OCI-LY3 (cell line): ENCODE measurements at regions not wholly inside any gene's neighbourhood (a gene's known extent, or its start where the extent isn't known, plus 50 kb on each side); places are given as distances from the start of the nearest gene placed in this dataset.

ENCODE experiments used
- H2AFZ ChIP-seq: fragments of 200-600, 300-600 bp; shearing (Covaris generic); 2 replicates; pipeline ENCODE4 v1.6.0; 2014; ENCODE audit warnings: antibody characterized with exemption, low read depth, low read length
- H3K27ac ChIP-seq: fragments of 200-600, 300-600 bp; sonication (generic); 2 replicates; pipeline ENCODE4 v1.5.1; 2014; ENCODE audit warnings: mild to moderate bottlenecking, low read length, moderate library complexity, mixed read lengths
- H3K27me3 ChIP-seq: fragments of 200-600, 300-600 bp; sonication (generic); 2 replicates; pipeline ENCODE4 v1.6.1; 2014; ENCODE audit warnings: low read depth, low read length, mixed read lengths
- H3K36me3 ChIP-seq: fragments of 200-600, 300-600 bp; sonication (generic); replicated peaks from 2 replicates; pipeline ENCODE3; 2014; ENCODE audit warnings: low read depth, low read length, mixed read lengths
- H3K4me1 ChIP-seq: fragments of 300-600, 200-600 bp; sonication (generic); 2 replicates; pipeline ENCODE4 v1.6.1; 2014; ENCODE audit warnings: low read length, mixed read lengths
- H3K4me2 ChIP-seq: fragments of 200-600, 300-600 bp; sonication (generic); 2 replicates; pipeline ENCODE4 v1.6.1; 2014; ENCODE audit warnings: low read length, mixed read lengths
- H3K4me3 ChIP-seq: fragments of 300-600, 200-600 bp; sonication (generic); 2 replicates; pipeline ENCODE4 v1.5.1; 2014; ENCODE audit warnings: antibody characterized with exemption, mild to moderate bottlenecking, low read length, moderate library complexity
- H3K79me2 ChIP-seq: fragments of 300-600, 200-600 bp; shearing (Covaris generic); 2 replicates; pipeline ENCODE4 v1.6.1; 2014; ENCODE audit warnings: mild to moderate bottlenecking, low read length, mixed read lengths
- H3K9ac ChIP-seq: fragments of 300-600, 200-600 bp; shearing (Covaris generic); 2 replicates; pipeline ENCODE4 v1.6.0; 2014; ENCODE audit warnings: mild to moderate bottlenecking, low read length, moderate library complexity
- H3K9me3 ChIP-seq: fragments of 200-600, 300-600 bp; shearing (Covaris generic); 2 replicates; pipeline ENCODE4 v1.6.1; 2014; ENCODE audit warnings: low read length, mixed read lengths; ENCODE audit not compliant: insufficient read depth
- H4K20me1 ChIP-seq: fragments of 200-600, 300-600 bp; sonication (generic); 2 replicates; pipeline ENCODE4 v1.6.1; 2016; ENCODE audit warnings: low read length, mixed read lengths; ENCODE audit not compliant: insufficient read depth
- EZH2phosphoT487 ChIP-seq: fragments of 200-600 bp; shearing (Covaris generic); IDR thresholded peaks from 2 replicates; pipeline ENCODE4 v1.6.1; 2018; ENCODE audit warnings: antibody characterized with exemption, mixed run types, low read depth
- TF ChIP-seq, protein P1 (sequence below): fragments of 200-600, 300-600 bp; sonication (generic); IDR thresholded peaks from 2 replicates; pipeline ENCODE4 v1.5.1; 2014; ENCODE audit warnings: antibody characterized with exemption, low read length, low read depth

DNA sequence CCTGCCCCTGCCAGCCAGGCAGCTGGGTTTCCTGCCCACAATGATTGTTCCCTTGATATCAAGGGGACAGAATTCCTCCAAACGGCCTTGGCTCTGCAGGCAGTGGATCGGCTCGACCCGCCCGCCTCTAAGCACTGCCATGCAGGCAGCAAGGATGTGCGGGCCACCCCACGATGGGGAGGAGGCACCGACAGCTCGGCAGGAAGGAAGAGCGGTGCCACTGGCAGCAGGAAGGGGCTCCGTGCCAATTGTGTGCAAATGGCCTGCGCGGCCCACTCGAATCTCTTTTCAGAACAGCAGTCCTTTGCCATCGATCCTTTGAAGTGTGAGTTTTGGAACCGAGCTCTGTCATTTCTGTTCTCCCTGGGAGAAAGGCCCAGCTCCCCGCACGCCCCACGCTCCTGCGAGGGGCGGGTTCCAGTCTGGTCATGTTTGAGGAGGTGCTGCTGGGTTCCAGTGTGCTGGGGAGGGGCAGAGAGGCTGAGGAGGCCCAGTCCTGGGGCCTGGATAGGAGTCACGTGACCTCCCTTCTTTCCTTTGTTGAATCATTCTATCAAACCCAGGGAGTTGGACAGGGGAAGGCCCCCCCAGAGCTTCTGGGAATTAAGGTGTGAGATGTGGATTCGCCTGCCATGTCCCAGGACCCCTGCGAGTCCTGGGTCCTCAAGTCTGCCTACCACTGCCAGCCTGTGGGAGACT is 406.0 kb downstream of the CTTN start:
- H3K9ac ChIP-seq, result no peak overlapping the region
- no peaks in the 10 kb centered on the region for H3K27me3 ChIP-seq
- no peak overlapping the region for H3K4me2 ChIP-seq
- H3K9me3 ChIP-seq, result no peaks in the 10 kb centered on the region
- no peaks in the 10 kb centered on the region for H3K4me1 ChIP-seq
- H3K4me3 ChIP-seq, result no peak overlapping the region
- no peaks in the 10 kb centered on the region for H3K36me3 ChIP-seq
- H4K20me1 ChIP-seq, result no peaks in the 10 kb centered on the region
- no peak overlapping the region for H2AFZ ChIP-seq
- H3K27ac ChIP-seq, result no peak overlapping the region
- H3K79me2 ChIP-seq, result no peaks in the 10 kb centered on the region
- TF ChIP-seq, protein P1, sequence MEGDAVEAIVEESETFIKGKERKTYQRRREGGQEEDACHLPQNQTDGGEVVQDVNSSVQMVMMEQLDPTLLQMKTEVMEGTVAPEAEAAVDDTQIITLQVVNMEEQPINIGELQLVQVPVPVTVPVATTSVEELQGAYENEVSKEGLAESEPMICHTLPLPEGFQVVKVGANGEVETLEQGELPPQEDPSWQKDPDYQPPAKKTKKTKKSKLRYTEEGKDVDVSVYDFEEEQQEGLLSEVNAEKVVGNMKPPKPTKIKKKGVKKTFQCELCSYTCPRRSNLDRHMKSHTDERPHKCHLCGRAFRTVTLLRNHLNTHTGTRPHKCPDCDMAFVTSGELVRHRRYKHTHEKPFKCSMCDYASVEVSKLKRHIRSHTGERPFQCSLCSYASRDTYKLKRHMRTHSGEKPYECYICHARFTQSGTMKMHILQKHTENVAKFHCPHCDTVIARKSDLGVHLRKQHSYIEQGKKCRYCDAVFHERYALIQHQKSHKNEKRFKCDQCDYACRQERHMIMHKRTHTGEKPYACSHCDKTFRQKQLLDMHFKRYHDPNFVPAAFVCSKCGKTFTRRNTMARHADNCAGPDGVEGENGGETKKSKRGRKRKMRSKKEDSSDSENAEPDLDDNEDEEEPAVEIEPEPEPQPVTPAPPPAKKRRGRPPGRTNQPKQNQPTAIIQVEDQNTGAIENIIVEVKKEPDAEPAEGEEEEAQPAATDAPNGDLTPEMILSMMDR, result no peak
- TF ChIP-seq EZH2phosphoT487, result no peak

- Histone ChIP-seq H3K9me3 (no peaks in the 10 kb centered on the region), H3K79me2 (no peaks in the 10 kb centered on the region), H4K20me1 (no peaks in the 10 kb centered on the region), H3K4me1 (no peaks in the 10 kb centered on the region), H3K9ac (no peak overlapping the region), H3K27me3 (0 out of 2 replicates have a peak, but pooled peaks cover 2% of the 10 kb centered on the region), H3K36me3 (no peaks in the 10 kb centered on the region), H2AFZ (no peak overlapping the region), H3K4me3 (no peak overlapping the region), H3K27ac (no peak overlapping the region), H3K4me2 (no peak overlapping the region)
- no peak for TF ChIP-seq EZH2phosphoT487
- TF ChIP-seq, protein P1, result no peak
Measured at GRCh38 chr11:70805243-70805642, 406.9 kb downstream of the CTTN start.

DNA sequence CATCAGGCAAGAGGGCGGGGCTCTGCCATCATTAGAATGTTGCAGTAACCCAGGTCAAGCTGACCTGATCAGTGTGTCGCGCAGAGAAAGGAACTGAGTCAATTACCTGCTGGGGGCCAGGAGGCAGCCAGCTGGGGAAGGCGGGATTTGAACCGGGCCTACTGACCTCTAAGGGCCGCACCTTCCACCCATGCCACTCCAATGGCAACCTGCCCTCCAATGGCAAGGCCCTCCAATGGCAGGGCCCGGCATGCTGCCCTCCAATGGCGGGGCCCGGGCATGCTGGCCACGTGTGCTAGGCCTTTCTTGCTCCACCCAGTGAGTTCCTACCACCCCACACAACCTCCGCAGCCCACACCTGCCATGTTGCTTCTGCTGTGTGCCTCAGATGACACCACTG is 407.6 kb downstream of the CTTN start:
- H3K27me3 ChIP-seq, result 0 out of 2 replicates have a peak, but pooled peaks cover 2% of the 10 kb centered on the region
- no peak for TF ChIP-seq EZH2phosphoT487
- TF ChIP-seq, protein P1, result no peak

GRCh38 chr11:70806461-70807194 is 408.3 kb downstream of the CTTN start:
- Histone ChIP-seq H3K4me3 (no peak overlapping the region), H3K9ac (no peak overlapping the region), H3K36me3 (no peaks in the 10 kb centered on the region), H3K9me3 (no peaks in the 10 kb centered on the region), H4K20me1 (no peaks in the 10 kb centered on the region), H3K27me3 (0 out of 2 replicates have a peak, but pooled peaks cover 3% of the 10 kb centered on the region), H3K4me1 (no peaks in the 10 kb centered on the region), H3K79me2 (no peaks in the 10 kb centered on the region), H3K4me2 (no peak overlapping the region), H3K27ac (no peak overlapping the region), H2AFZ (no peak overlapping the region)
- TF ChIP-seq, protein P1, result no peak
- no peak for TF ChIP-seq EZH2phosphoT487

More for the DNA sequence above, 407.6 kb downstream of the CTTN start:
- no peak overlapping the region for H3K4me3 ChIP-seq
- no peaks in the 10 kb centered on the region for H3K4me1 ChIP-seq
- H2AFZ ChIP-seq, result no peak overlapping the region
- H3K36me3 ChIP-seq, result no peaks in the 10 kb centered on the region
- H3K9ac ChIP-seq, result no peak overlapping the region
- no peaks in the 10 kb centered on the region for H3K9me3 ChIP-seq
- H3K27ac ChIP-seq, result no peak overlapping the region
- no peaks in the 10 kb centered on the region for H3K79me2 ChIP-seq
- H3K4me2 ChIP-seq, result no peak overlapping the region
- H4K20me1 ChIP-seq, result no peaks in the 10 kb centered on the region
